DND-41 (cell line): ENCODE measurements at regions not wholly inside any gene's neighbourhood (a gene's known extent, or its start where the extent isn't known, plus 50 kb on each side); places are given as distances from the start of the nearest gene placed in this dataset.

Experiments used
- ATAC-seq: fragments of 200-7000 bp; cut with Tn5 transposase; 3 replicates; pipeline ENCODE4 v1.9.1; 2021; ENCODE audit warnings: low read depth; ENCODE audit not compliant: insufficient read depth
- DNase-seq: peaks from one replicate; pipeline ENCODE4 v3.0.0-alpha.2; 2020
- H2AFZ ChIP-seq: 2 replicates; pipeline ENCODE4 v1.6.0; 2012; ENCODE audit warnings: low read depth, low read length
- H3K27ac ChIP-seq: 2 replicates; pipeline ENCODE4 v1.5.1; 2012; ENCODE audit warnings: low read length, inconsistent platforms
- H3K27me3 ChIP-seq: fragments of 200-600 bp; sonication (generic); 2 replicates; pipeline ENCODE4 v1.6.0; 2012; ENCODE audit warnings: low read length, mild to moderate bottlenecking, inconsistent platforms; ENCODE audit not compliant: insufficient read depth, poor library complexity
- H3K36me3 ChIP-seq: 2 replicates; pipeline ENCODE4 v1.5.1; 2012; ENCODE audit warnings: low read length, inconsistent platforms; ENCODE audit not compliant: insufficient read depth
- H3K4me1 ChIP-seq: 2 replicates; pipeline ENCODE4 v1.5.1; 2012; ENCODE audit warnings: mild to moderate bottlenecking, low read length; ENCODE audit not compliant: insufficient read depth
- H3K4me2 ChIP-seq: 2 replicates; pipeline ENCODE4 v1.6.0; 2012; ENCODE audit warnings: mild to moderate bottlenecking, moderate library complexity, low read length, inconsistent platforms; ENCODE audit not compliant: insufficient read depth
- H3K4me3 ChIP-seq, 2 experiments: fragments of 200-600 bp in 1 of 2; shearing (Covaris generic) in 1 of 2; 2 replicates each; pipeline ENCODE4 v1.5.1; 2012 to 2016; ENCODE audit warnings: inconsistent platforms in 2 of 2, low read length in 2 of 2, mild to moderate bottlenecking in 2 of 2, low read depth in 1 of 2, moderate library complexity in 1 of 2
- H3K79me2 ChIP-seq: 2 replicates; pipeline ENCODE4 v1.6.0; 2012; ENCODE audit warnings: low read length, inconsistent platforms; ENCODE audit not compliant: insufficient read depth
- H3K9ac ChIP-seq: 2 replicates; pipeline ENCODE4 v1.6.0; 2012; ENCODE audit warnings: low read depth, mild to moderate bottlenecking, inconsistent platforms, low read length, moderate library complexity
- H3K9me3 ChIP-seq: 2 replicates; pipeline ENCODE4 v1.5.1; 2012; ENCODE audit warnings: low read length, moderate library complexity, mild to moderate bottlenecking, inconsistent platforms; ENCODE audit not compliant: insufficient read depth, severe bottlenecking
- H4K20me1 ChIP-seq: 2 replicates; pipeline ENCODE4 v1.6.0; 2012; ENCODE audit warnings: low read length; ENCODE audit not compliant: insufficient read depth
- EZH2 ChIP-seq: IDR thresholded peaks from 3 replicates; pipeline ENCODE4 v1.6.1; 2012; ENCODE audit warnings: borderline replicate concordance, low read depth, mild to moderate bottlenecking, moderate library complexity, low read length, inconsistent platforms; ENCODE audit not compliant: severe bottlenecking
- TF ChIP-seq, protein P1 (sequence below): IDR thresholded peaks from 2 replicates; pipeline ENCODE4 v1.5.1; 2012; ENCODE audit warnings: borderline replicate concordance, low read length, moderate library complexity, mild to moderate bottlenecking; ENCODE audit not compliant: poor library complexity, severe bottlenecking; ENCODE audit errors: extremely low read depth

DNA sequence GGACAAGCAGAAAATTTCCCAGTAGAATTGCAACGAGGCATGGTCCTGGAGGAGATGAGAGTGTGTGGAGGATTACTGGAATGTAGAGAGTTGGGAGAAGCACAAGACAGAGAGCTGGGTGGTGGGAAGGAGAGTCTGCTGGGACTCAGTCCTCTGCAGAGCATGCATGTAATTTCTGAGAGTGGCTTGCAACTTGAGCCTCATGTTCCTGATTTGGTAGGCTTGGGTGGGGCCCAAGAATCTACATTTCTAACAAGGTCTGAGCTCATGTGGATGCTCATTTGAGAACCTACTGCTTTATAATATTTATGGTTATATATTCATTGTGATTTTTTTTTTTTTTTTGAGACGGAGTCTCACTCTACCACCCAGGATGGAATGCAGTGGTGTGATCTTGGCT lies 317.9 kb upstream of the COBL start:
- Histone ChIP-seq H3K4me1 (no peaks in the 10 kb centered on the region), H3K4me3 (no peak overlapping the region), H3K27me3 (no peaks in the 10 kb centered on the region), H3K9me3 (no peaks in the 10 kb centered on the region), H3K9ac (no peak overlapping the region), H4K20me1 (no peaks in the 10 kb centered on the region), H3K79me2 (no peaks in the 10 kb centered on the region), H3K4me2 (no peak overlapping the region), H3K27ac (no peak overlapping the region), H3K36me3 (no peaks in the 10 kb centered on the region), H2AFZ (no peak overlapping the region)
- ATAC-seq (no peak), DNase-seq (no peak)
- TF ChIP-seq, protein P1, sequence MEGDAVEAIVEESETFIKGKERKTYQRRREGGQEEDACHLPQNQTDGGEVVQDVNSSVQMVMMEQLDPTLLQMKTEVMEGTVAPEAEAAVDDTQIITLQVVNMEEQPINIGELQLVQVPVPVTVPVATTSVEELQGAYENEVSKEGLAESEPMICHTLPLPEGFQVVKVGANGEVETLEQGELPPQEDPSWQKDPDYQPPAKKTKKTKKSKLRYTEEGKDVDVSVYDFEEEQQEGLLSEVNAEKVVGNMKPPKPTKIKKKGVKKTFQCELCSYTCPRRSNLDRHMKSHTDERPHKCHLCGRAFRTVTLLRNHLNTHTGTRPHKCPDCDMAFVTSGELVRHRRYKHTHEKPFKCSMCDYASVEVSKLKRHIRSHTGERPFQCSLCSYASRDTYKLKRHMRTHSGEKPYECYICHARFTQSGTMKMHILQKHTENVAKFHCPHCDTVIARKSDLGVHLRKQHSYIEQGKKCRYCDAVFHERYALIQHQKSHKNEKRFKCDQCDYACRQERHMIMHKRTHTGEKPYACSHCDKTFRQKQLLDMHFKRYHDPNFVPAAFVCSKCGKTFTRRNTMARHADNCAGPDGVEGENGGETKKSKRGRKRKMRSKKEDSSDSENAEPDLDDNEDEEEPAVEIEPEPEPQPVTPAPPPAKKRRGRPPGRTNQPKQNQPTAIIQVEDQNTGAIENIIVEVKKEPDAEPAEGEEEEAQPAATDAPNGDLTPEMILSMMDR, result no peak
- TF ChIP-seq EZH2, result no peak

DNA sequence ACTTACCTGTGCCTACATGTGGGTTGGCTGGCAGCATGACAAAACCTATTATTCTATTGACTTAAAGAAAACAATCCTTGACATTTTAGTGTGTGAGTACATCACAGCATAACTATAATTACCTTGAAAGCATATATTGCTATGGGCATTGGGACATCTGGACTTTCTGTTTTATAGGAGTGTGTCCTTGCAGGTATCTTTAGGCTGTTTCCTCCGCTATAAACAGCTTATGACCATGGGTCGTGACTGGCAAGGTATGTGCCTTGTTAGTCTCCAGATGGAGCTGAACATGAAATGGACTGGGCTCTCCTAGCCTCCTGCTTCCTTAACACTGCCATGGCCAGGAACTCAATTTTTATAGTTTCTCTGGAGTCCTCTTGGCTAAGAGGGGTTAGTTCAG lies 317.4 kb upstream of the COBL start:
- no peaks in the 10 kb centered on the region for H3K9me3 ChIP-seq
- H3K27me3 ChIP-seq, result no peaks in the 10 kb centered on the region
- H3K9ac ChIP-seq, result no peak overlapping the region
- no peak overlapping the region for H3K4me2 ChIP-seq
- no peaks in the 10 kb centered on the region for H3K79me2 ChIP-seq
- no peaks in the 10 kb centered on the region for H3K36me3 ChIP-seq
- no peak overlapping the region for H3K27ac ChIP-seq
- no peak overlapping the region for H2AFZ ChIP-seq
- H3K4me3 ChIP-seq, result no peak overlapping the region
- no peaks in the 10 kb centered on the region for H3K4me1 ChIP-seq
- H4K20me1 ChIP-seq, result no peaks in the 10 kb centered on the region
- DNase-seq (no peak), ATAC-seq (no peak)
- TF ChIP-seq, protein P1, result no peak
- TF ChIP-seq EZH2, result no peak

DNA sequence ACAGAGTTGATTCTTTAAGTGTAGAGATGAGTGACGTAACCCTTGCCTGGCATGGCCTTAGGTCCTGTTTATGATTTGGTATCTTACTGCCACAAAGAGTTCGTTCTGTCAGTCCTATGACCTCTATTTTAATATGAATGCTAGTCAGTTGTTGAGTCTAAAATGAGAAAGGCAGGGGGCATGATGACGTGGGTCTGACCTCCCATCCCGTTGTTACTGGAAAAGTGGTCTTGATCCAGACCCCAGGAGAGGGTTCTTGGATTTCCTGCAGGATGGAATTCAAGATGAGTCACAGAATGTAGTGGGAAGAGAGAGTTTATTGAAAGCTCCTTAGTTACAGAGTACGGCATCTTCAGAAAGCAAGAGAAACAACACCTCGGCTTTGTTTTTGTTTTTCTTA lies 317.0 kb upstream of the COBL start:
- Histone ChIP-seq H2AFZ (no peak overlapping the region), H4K20me1 (no peaks in the 10 kb centered on the region), H3K4me2 (no peak overlapping the region), H3K27ac (no peak overlapping the region), H3K79me2 (no peaks in the 10 kb centered on the region), H3K36me3 (no peaks in the 10 kb centered on the region), H3K27me3 (no peaks in the 10 kb centered on the region), H3K4me1 (no peaks in the 10 kb centered on the region), H3K9me3 (no peaks in the 10 kb centered on the region), H3K9ac (no peak overlapping the region), H3K4me3 (no peak overlapping the region)
- no peak for TF ChIP-seq EZH2
- TF ChIP-seq, protein P1, result no peak
- ATAC-seq (no peak), DNase-seq (no peak)

DNA sequence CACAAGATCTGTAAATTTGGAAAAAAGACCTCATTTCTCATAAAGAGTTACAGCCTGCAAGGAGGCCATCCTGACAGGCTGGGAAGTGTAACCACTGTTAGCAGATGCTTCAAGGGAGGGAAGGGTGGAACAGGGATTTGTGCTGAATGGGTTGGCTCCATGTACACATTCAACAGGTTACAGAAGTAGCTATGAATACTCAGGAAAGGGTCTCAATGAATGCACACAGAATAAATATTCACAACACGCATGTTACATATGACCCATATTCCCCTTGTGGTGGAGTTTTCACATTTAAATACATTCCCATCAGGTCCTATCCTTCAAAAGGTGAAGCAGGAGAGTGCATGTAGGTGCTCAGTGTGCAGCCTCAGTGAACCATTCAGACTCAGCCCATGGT lies 316.4 kb upstream of the COBL start:
- no peaks in the 10 kb centered on the region for H4K20me1 ChIP-seq
- H3K79me2 ChIP-seq, result no peaks in the 10 kb centered on the region
- no peaks in the 10 kb centered on the region for H3K9me3 ChIP-seq
- no peaks in the 10 kb centered on the region for H3K27me3 ChIP-seq
- ATAC-seq, result no peak
- no peak overlapping the region for H3K4me3 ChIP-seq
- H3K36me3 ChIP-seq, result no peaks in the 10 kb centered on the region
- TF ChIP-seq, protein P1, result no peak
- TF ChIP-seq EZH2, result no peak
- no peaks in the 10 kb centered on the region for H3K4me1 ChIP-seq
- DNase-seq, result no peak
- no peak overlapping the region for H3K4me2 ChIP-seq
- no peak overlapping the region for H2AFZ ChIP-seq
- H3K27ac ChIP-seq, result no peak overlapping the region
- no peak overlapping the region for H3K9ac ChIP-seq
